ENCODE measurements at regions not wholly inside any gene's neighbourhood (a gene's known extent, or its start where the extent isn't known, plus 50 kb on each side); places are given as distances from the start of the nearest gene placed in this dataset.

DNA sequence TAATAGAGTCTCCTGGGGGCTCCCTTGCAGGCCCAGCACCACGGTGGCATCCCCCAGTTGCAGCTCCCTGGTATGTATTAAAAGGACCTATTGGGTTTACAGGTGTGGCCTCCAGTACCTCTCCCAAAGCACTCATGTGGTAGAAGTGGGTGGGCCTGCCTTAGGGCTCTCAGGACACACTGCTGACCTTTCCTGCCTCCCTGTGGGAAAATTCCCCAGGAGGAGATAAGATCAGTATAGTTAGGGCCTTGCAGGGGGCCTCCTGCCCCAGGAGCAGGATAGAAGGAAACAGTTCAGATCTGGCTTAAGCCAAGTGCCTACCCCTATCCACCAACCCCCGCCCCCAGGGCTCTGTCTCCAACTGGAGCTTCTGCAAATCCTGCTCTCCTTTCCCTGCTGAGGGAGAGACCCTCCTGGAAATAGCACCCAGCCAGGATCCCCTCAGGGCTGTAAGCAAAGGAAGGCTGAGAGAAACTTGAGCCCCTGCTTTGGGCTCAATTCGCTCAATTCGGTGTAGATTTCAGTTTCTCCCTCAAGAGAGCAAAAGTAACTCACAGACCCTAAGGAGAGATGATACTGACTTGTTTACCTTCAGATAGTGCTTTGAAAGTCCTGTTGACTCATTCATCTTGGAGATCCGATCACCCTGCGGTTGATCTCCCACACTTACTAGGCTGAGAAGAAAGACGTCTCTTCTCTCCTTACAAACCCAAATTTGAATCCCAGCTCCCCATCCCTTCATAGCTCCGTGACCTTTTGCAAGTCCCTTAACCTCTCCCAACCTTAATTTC lies 130.6 kb downstream of the WDR11 start:
- H3K27ac Mint-ChIP-seq = peak overlapping the region; percentile 82 to 96 (median 82)
- peaks cover 55% of the 10 kb centered on the region for H3K27me3 Mint-ChIP-seq (ENCODE audit: low read depth)
- peak overlapping the region in 2 of 3 experiments; percentile 8 to 23 for H3K4me3 Mint-ChIP-seq
- H3K36me3 Mint-ChIP-seq (ENCODE audit: low read depth) = peaks cover 9% of the 10 kb centered on the region
- peaks cover 43% of the 10 kb centered on the region for H3K4me1 Mint-ChIP-seq
- peaks cover 13% of the 10 kb centered on the region for H3K9me3 Mint-ChIP-seq
- TF ChIP-seq, protein P1, sequence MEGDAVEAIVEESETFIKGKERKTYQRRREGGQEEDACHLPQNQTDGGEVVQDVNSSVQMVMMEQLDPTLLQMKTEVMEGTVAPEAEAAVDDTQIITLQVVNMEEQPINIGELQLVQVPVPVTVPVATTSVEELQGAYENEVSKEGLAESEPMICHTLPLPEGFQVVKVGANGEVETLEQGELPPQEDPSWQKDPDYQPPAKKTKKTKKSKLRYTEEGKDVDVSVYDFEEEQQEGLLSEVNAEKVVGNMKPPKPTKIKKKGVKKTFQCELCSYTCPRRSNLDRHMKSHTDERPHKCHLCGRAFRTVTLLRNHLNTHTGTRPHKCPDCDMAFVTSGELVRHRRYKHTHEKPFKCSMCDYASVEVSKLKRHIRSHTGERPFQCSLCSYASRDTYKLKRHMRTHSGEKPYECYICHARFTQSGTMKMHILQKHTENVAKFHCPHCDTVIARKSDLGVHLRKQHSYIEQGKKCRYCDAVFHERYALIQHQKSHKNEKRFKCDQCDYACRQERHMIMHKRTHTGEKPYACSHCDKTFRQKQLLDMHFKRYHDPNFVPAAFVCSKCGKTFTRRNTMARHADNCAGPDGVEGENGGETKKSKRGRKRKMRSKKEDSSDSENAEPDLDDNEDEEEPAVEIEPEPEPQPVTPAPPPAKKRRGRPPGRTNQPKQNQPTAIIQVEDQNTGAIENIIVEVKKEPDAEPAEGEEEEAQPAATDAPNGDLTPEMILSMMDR (IDR thresholded peaks at IDR 0.05; ENCODE audit: unreplicated experiment in 3 of 3) = no peak

- H3K4me1 Mint-ChIP-seq = peaks cover 41% of the 10 kb centered on the region
- TF ChIP-seq, protein P1 (IDR thresholded peaks at IDR 0.05; ENCODE audit: unreplicated experiment in 3 of 3) = no peak
- H3K27ac Mint-ChIP-seq = peak overlapping the region; percentile 82 to 96 (median 82)
- H3K9me3 Mint-ChIP-seq = peaks cover 17% of the 10 kb centered on the region
- peak overlapping the region in 2 of 3 experiments; percentile 8 to 23 for H3K4me3 Mint-ChIP-seq
- H3K27me3 Mint-ChIP-seq (ENCODE audit: low read depth) = peaks cover 53% of the 10 kb centered on the region
- H3K36me3 Mint-ChIP-seq (ENCODE audit: low read depth) = peaks cover 7% of the 10 kb centered on the region
These were observed 131.3 kb downstream of the WDR11 start for GRCh38 chr10:120982507-120982906.

GRCh38 chr10:120983721-120984120 lies 132.6 kb downstream of the WDR11 start:
- Mint-ChIP-seq H3K27me3 (ENCODE audit: low read depth) (peaks cover 44% of the 10 kb centered on the region), H3K4me3 (no peak overlapping the region), H3K9me3 (peaks cover 23% of the 10 kb centered on the region), H3K4me1 (peaks cover 28% of the 10 kb centered on the region), H3K36me3 (ENCODE audit: low read depth) (peaks cover 10% of the 10 kb centered on the region), H3K27ac (peak overlapping the region; percentile 35 to 96 (median 66))
- TF ChIP-seq, protein P1 (IDR thresholded peaks at IDR 0.05; ENCODE audit: unreplicated experiment in 3 of 3) = no peak

- TF ChIP-seq, protein P1 (IDR thresholded peaks at IDR 0.05; ENCODE audit: unreplicated experiment in 3 of 3) = no peak
- Mint-ChIP-seq H3K36me3 (ENCODE audit: low read depth) (peaks cover 10% of the 10 kb centered on the region), H3K27ac (peak overlapping the region in 1 of 3 experiments; percentile 96), H3K4me1 (peaks cover 24% of the 10 kb centered on the region), H3K9me3 (peaks cover 28% of the 10 kb centered on the region), H3K27me3 (ENCODE audit: low read depth) (peaks cover 41% of the 10 kb centered on the region), H3K4me3 (no peak overlapping the region)
These were observed 133.1 kb downstream of the WDR11 start for GRCh38 chr10:120984221-120984620.

- H3K27me3 Mint-ChIP-seq (ENCODE audit: low read depth) = peaks cover 18% of the 10 kb centered on the region
- TF ChIP-seq, protein P1 (IDR thresholded peaks at IDR 0.05; ENCODE audit: unreplicated experiment in 3 of 3) = no peak
- peaks cover 1% of the 10 kb centered on the region for H3K4me1 Mint-ChIP-seq
- no peak overlapping the region for H3K4me3 Mint-ChIP-seq
- no peak overlapping the region for H3K27ac Mint-ChIP-seq
- peaks cover 14% of the 10 kb centered on the region for H3K36me3 Mint-ChIP-seq (ENCODE audit: low read depth)
- peaks cover 42% of the 10 kb centered on the region for H3K9me3 Mint-ChIP-seq
These were observed 136.2 kb downstream of the WDR11 start for GRCh38 chr10:120987359-120987758.

DNA sequence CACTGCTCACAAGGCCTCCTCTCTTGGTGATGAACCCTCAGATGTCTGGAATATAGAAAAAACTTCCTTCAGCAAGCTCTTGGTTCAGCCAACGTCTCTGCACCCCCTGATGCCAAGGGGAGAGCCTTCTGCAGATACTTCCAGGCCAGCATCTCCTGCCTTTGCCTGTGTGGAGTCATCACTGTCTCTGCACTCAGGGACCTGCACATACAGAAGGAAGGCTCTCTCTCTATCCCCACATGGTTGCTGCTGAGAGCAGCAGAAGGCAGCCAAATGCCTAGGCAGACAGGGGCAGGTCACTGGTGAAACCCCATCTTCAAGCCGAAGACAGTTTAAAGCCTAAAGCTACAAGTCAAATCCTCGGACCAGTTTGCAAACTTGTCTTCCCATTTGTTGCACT lies 137.6 kb downstream of the WDR11 start:
- Mint-ChIP-seq H3K4me1 (no peaks in the 10 kb centered on the region), H3K36me3 (ENCODE audit: low read depth) (peaks cover 17% of the 10 kb centered on the region), H3K27me3 (ENCODE audit: low read depth) (peaks cover 16% of the 10 kb centered on the region), H3K4me3 (no peak overlapping the region), H3K27ac (no peak overlapping the region), H3K9me3 (peaks cover 50% of the 10 kb centered on the region)
- TF ChIP-seq, protein P1 (IDR thresholded peaks at IDR 0.05; ENCODE audit: unreplicated experiment in 3 of 3) = no peak

Measured in nephron (organoid).